ENCODE measurements at regions not wholly inside any gene's neighbourhood (a gene's known extent, or its start where the extent isn't known, plus 50 kb on each side); places are given as distances from the start of the nearest gene placed in this dataset.

DNA sequence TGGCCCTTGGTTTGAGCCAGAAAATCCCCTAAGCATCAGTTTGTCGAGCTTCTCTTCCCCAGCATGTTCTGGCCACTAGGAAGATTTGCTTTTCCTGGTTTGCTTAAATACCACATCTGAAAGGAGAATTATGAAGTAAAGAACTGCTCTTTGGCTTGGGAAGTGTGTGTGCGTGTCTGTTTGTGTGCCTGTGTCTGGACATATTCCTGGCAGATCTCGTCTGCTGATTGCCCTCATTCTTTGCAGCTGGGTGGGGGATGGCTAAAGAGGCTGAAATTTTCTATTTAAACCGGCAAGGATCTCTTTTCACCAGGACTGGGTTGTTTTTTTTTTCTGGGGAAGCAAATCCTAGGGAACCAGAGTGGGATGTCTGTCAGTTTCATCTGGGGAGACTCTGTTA, 57.3 kb upstream of the MBOAT2 start:
- H3K56ac ChIP-seq (replicated peaks; ENCODE audit: insufficient read length, low read depth, low read length), result no peak overlapping the region
- no peaks in the 10 kb centered on the region for H3K79me2 ChIP-seq (ENCODE audit: control insufficient read depth in 1 of 2, insufficient read depth in 2 of 2, low read length in 2 of 2)
- H4K8ac ChIP-seq (ENCODE audit: extremely low read depth, insufficient read depth, low read length), result no peak overlapping the region
- H3K4me2 ChIP-seq (ENCODE audit: insufficient read depth in 1 of 2, low read depth in 2 of 2, low read length in 2 of 2), result no peak overlapping the region
- no peaks in the 10 kb centered on the region for H4K20me1 ChIP-seq (replicated peaks in 1 of 2; ENCODE audit: control insufficient read depth in 1 of 2, insufficient read depth in 2 of 2, low read length in 2 of 2)
- ChIA-PET CTCF (ENCODE audit: partially characterized antibody) (interaction anchor here (0.6 to 1.0 kb wide), 2 partner anchors 13 to 1843 kb away, joined by 3 to 4 read pairs; no protein-coding TSS in a partner anchor), POLR2A (ENCODE audit: partially characterized antibody) (no interaction called here)
- no peak overlapping the region for H2BK20ac ChIP-seq (ENCODE audit: low read length)
- H2BK15ac ChIP-seq (ENCODE audit: low read length), result no peak overlapping the region
- TF ChIP-seq JUND (IDR thresholded peaks at IDR 0.05; ENCODE audit: low read length) (no peak), BACH1 (IDR thresholded peaks at IDR 0.05; ENCODE audit: low read length) (no peak), RNF2 (IDR thresholded peaks at IDR 0.05; ENCODE audit: borderline replicate concordance, low read depth, low read length, missing control alignments, poor library complexity, severe bottlenecking) (no peak), EZH2 (IDR thresholded peaks at IDR 0.05; ENCODE audit: low read depth, low read length, severe bottlenecking) (no peak), RFX5 (IDR thresholded peaks at IDR 0.05; ENCODE audit: borderline replicate concordance, low read depth, low read length) (no peak), POLR2A (IDR thresholded peaks at IDR 0.05; ENCODE audit: control extremely low read depth in 1 of 2, low read depth in 2 of 2, low read length in 2 of 2) (no peak)
- H3K23ac ChIP-seq (ENCODE audit: insufficient read length), result no peak overlapping the region
- H3K18ac ChIP-seq (ENCODE audit: extremely low read depth, low read length), result no peak overlapping the region
- H2BK5ac ChIP-seq (ENCODE audit: low read depth, low read length), result no peak overlapping the region
- no peak overlapping the region for H3K9ac ChIP-seq (replicated peaks in 1 of 4; ENCODE audit: extremely low read depth in 1 of 4, low read depth in 3 of 4, low read length in 3 of 4)
- H3K9me3 ChIP-seq (ENCODE audit: insufficient read depth in 2 of 2, low read depth in 1 of 2, low read length in 1 of 2), result no peaks in the 10 kb centered on the region
- no peak overlapping the region for H3K4ac ChIP-seq (replicated peaks; ENCODE audit: insufficient read length, low read depth, low read length)
- no peaks in the 10 kb centered on the region for H3K4me1 ChIP-seq (replicated peaks in 1 of 4; ENCODE audit: control insufficient read depth in 3 of 4, insufficient read depth in 4 of 4, low read length in 3 of 4)
- no peak overlapping the region for H2AK5ac ChIP-seq (ENCODE audit: low read depth, low read length)
- FAIRE-seq, result no peak
- H2BK120ac ChIP-seq (replicated peaks; ENCODE audit: low read depth, low read length), result no peak overlapping the region
- no peaks in the 10 kb centered on the region for H3K79me1 ChIP-seq (ENCODE audit: low read depth, low read length)
- H3K4me3 ChIP-seq (ENCODE audit: extremely low read depth in 1 of 4, insufficient read depth in 2 of 4, low read depth in 3 of 4, low read length in 4 of 4), result no peak overlapping the region
- H3K27ac ChIP-seq (ENCODE audit: low read depth, low read length), result no peak overlapping the region
- no peak for DNase-seq (ENCODE audit: low read depth in 1 of 2, low spot score in 2 of 2)
- H3K23me2 ChIP-seq (ENCODE audit: low read depth, low read length), result no peaks in the 10 kb centered on the region
- no peak overlapping the region for H4K91ac ChIP-seq (replicated peaks; ENCODE audit: insufficient read length, low read length)
- no peaks in the 10 kb centered on the region for H3K27me3 ChIP-seq (replicated peaks in 1 of 4; ENCODE audit: control insufficient read depth in 3 of 4, extremely low read depth in 1 of 4, insufficient read depth in 3 of 4, low read length in 3 of 4)
- H2AFZ ChIP-seq (ENCODE audit: low read length), result no peak overlapping the region
- 91% methylated on average over 4 of the region's 4 CpGs; no CpG with 5 or more reads in 1 of the 2 experiments for WGBS, 2 experiments (ENCODE audit: extremely low coverage in 1 of 2, insufficient coverage in 1 of 2, insufficient read length in 1 of 2, insufficient replicate concordance in 2 of 2, low coverage in 1 of 2, low lambda C conversion rate in 2 of 2, missing lambda C conversion rate in 1 of 2)
- H4K5ac ChIP-seq (ENCODE audit: insufficient read length, low read depth, low read length), result no peak overlapping the region
- no peak overlapping the region for H3K14ac ChIP-seq (ENCODE audit: insufficient read length)
- H2BK12ac ChIP-seq (ENCODE audit: low read depth, low read length), result no peak overlapping the region
- H3K36me3 ChIP-seq (ENCODE audit: control insufficient read depth in 2 of 4, insufficient read depth in 4 of 4, low read length in 3 of 4), result no peaks in the 10 kb centered on the region

Measured in H1 (cell line).